DMS79 (cell line): ENCODE measurements at regions not wholly inside any gene's neighbourhood (a gene's known extent, or its start where the extent isn't known, plus 50 kb on each side); places are given as distances from the start of the nearest gene placed in this dataset.

Source experiments
- DNase-seq: peaks from one replicate; lab custom pipeline; 2025; lab: John Stamatoyannopoulos, UW

GRCh38 chr6:22401206-22401605 lies 104.4 kb upstream of the PRL start:
- DNase-seq: no peak

GRCh38 chr6:22401932-22402331 lies 105.1 kb upstream of the PRL start:
- DNase-seq: no peak

GRCh38 chr6:22409486-22409885 lies 112.7 kb upstream of the PRL start:
- DNase-seq: no peak

- no peak for DNase-seq
Observed at GRCh38 chr6:22411376-22412105, 114.7 kb upstream of the PRL start.

GRCh38 chr6:22412994-22413393 lies 116.2 kb upstream of the PRL start:
- DNase-seq: no peak

- DNase-seq: no peak
Observed at GRCh38 chr6:22413681-22414311, 117.0 kb upstream of the PRL start.

GRCh38 chr6:22418714-22419113 lies 121.9 kb upstream of the PRL start:
- DNase-seq: no peak

- DNase-seq: no peak
Observed at GRCh38 chr6:22421198-22421597, 124.4 kb upstream of the PRL start.

GRCh38 chr6:22424196-22424595 lies 127.4 kb upstream of the PRL start:
- no peak for DNase-seq

GRCh38 chr6:22432060-22432459 lies 135.2 kb upstream of the PRL start:
- DNase-seq: no peak

- no peak for DNase-seq
Observed at GRCh38 chr6:22433745-22434144, 135.6 kb upstream of the HDGFL1 start.

- DNase-seq: no peak
Observed at GRCh38 chr6:22435151-22435550, 134.2 kb upstream of the HDGFL1 start.

GRCh38 chr6:22436134-22436533 lies 133.2 kb upstream of the HDGFL1 start:
- DNase-seq: no peak

- no peak for DNase-seq
Observed at GRCh38 chr6:22437665-22438064, 131.7 kb upstream of the HDGFL1 start.

GRCh38 chr6:22442826-22443225 lies 126.5 kb upstream of the HDGFL1 start:
- DNase-seq: no peak

GRCh38 chr6:22444330-22444729 lies 125.0 kb upstream of the HDGFL1 start:
- DNase-seq: peak; percentile 4

- no peak for DNase-seq
Observed at GRCh38 chr6:22445946-22446345, 123.4 kb upstream of the HDGFL1 start.

- DNase-seq: no peak
Observed at GRCh38 chr6:22447249-22448196, 121.8 kb upstream of the HDGFL1 start.

GRCh38 chr6:22448291-22448711 lies 121.1 kb upstream of the HDGFL1 start:
- DNase-seq: no peak

GRCh38 chr6:22451962-22452361 lies 117.4 kb upstream of the HDGFL1 start:
- no peak for DNase-seq

- DNase-seq: no peak
Observed at GRCh38 chr6:22455378-22455777, 114.0 kb upstream of the HDGFL1 start.

- no peak for DNase-seq
Observed at GRCh38 chr6:22457996-22458395, 111.4 kb upstream of the HDGFL1 start.
